ENCODE measurements at regions not wholly inside any gene's neighbourhood (a gene's known extent, or its start where the extent isn't known, plus 50 kb on each side); places are given as distances from the start of the nearest gene placed in this dataset.
"Not testable (repeated sequence)": the region's sequence is repeated elsewhere in the genome, so short reads cannot be mapped to it uniquely, and the experiment has no call there.

DNA sequence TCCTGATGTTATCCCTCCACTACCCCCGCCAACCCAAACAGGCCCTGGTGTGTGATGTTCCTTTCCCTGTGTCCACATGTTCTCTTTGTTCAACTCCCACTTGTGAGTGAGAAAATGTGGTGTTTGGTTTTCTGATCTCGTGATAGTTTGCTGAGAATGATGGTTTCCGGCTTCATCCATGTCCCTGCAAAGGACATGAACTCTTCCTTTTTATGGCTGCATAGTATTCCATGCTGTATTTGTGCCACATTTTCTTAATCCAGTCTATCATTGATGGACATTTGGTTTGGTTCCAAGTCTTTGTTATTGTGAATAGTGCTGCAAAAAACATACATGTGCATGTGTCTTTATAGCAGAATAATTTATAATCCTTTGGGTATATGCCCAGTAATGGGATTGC lies 123.0 kb upstream of the SAMSN1 start:
- TF ChIP-seq, protein P1, sequence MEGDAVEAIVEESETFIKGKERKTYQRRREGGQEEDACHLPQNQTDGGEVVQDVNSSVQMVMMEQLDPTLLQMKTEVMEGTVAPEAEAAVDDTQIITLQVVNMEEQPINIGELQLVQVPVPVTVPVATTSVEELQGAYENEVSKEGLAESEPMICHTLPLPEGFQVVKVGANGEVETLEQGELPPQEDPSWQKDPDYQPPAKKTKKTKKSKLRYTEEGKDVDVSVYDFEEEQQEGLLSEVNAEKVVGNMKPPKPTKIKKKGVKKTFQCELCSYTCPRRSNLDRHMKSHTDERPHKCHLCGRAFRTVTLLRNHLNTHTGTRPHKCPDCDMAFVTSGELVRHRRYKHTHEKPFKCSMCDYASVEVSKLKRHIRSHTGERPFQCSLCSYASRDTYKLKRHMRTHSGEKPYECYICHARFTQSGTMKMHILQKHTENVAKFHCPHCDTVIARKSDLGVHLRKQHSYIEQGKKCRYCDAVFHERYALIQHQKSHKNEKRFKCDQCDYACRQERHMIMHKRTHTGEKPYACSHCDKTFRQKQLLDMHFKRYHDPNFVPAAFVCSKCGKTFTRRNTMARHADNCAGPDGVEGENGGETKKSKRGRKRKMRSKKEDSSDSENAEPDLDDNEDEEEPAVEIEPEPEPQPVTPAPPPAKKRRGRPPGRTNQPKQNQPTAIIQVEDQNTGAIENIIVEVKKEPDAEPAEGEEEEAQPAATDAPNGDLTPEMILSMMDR (IDR thresholded peaks at IDR 0.05): not testable (repeated sequence)
- TF ChIP-seq POLR2A (IDR thresholded peaks at IDR 0.05): not testable (repeated sequence)
